ENCODE measurements at regions not wholly inside any gene's neighbourhood (a gene's known extent, or its start where the extent isn't known, plus 50 kb on each side); places are given as distances from the start of the nearest gene placed in this dataset.

DNA sequence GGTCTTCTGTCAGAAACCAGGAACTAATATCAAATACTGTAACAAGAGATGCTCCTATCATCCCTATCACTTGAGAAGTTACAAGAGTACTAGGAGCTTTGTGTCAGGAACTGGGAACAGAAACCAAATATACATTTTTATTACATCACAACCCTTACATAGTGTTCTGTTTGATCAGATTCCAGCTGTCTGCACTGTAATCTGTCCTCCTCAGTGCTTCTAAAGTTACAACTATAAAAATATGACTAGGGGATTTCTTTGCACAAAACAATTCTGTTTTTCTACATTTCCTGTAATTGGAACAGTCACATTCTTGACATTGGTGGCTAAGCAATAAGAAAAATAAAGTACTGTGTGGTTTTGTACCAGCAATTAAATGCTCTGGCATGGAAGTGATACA is 686.0 kb downstream of the PDHA2 start:
- TF ChIP-seq, protein P1, sequence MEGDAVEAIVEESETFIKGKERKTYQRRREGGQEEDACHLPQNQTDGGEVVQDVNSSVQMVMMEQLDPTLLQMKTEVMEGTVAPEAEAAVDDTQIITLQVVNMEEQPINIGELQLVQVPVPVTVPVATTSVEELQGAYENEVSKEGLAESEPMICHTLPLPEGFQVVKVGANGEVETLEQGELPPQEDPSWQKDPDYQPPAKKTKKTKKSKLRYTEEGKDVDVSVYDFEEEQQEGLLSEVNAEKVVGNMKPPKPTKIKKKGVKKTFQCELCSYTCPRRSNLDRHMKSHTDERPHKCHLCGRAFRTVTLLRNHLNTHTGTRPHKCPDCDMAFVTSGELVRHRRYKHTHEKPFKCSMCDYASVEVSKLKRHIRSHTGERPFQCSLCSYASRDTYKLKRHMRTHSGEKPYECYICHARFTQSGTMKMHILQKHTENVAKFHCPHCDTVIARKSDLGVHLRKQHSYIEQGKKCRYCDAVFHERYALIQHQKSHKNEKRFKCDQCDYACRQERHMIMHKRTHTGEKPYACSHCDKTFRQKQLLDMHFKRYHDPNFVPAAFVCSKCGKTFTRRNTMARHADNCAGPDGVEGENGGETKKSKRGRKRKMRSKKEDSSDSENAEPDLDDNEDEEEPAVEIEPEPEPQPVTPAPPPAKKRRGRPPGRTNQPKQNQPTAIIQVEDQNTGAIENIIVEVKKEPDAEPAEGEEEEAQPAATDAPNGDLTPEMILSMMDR (IDR thresholded peaks at IDR 0.05): no peak
- TF ChIP-seq POLR2AphosphoS5 (IDR thresholded peaks at IDR 0.05; ENCODE audit: low read depth, low read length) (no peak), SIN3A (IDR thresholded peaks at IDR 0.05; ENCODE audit: borderline replicate concordance, insufficient read depth, low read depth, low read length) (no peak), TCF7L2 (IDR thresholded peaks at IDR 0.05; ENCODE audit: low read depth, low read length) (no peak)
- TF ChIP-seq, protein P2, sequence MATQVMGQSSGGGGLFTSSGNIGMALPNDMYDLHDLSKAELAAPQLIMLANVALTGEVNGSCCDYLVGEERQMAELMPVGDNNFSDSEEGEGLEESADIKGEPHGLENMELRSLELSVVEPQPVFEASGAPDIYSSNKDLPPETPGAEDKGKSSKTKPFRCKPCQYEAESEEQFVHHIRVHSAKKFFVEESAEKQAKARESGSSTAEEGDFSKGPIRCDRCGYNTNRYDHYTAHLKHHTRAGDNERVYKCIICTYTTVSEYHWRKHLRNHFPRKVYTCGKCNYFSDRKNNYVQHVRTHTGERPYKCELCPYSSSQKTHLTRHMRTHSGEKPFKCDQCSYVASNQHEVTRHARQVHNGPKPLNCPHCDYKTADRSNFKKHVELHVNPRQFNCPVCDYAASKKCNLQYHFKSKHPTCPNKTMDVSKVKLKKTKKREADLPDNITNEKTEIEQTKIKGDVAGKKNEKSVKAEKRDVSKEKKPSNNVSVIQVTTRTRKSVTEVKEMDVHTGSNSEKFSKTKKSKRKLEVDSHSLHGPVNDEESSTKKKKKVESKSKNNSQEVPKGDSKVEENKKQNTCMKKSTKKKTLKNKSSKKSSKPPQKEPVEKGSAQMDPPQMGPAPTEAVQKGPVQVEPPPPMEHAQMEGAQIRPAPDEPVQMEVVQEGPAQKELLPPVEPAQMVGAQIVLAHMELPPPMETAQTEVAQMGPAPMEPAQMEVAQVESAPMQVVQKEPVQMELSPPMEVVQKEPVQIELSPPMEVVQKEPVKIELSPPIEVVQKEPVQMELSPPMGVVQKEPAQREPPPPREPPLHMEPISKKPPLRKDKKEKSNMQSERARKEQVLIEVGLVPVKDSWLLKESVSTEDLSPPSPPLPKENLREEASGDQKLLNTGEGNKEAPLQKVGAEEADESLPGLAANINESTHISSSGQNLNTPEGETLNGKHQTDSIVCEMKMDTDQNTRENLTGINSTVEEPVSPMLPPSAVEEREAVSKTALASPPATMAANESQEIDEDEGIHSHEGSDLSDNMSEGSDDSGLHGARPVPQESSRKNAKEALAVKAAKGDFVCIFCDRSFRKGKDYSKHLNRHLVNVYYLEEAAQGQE (IDR thresholded peaks at IDR 0.05; ENCODE audit: insufficient read depth in 1 of 2, low read depth in 2 of 2, low read length in 1 of 2): no peak

Data from Panc1 (cell line).